Loucy (cell line): ENCODE measurements at regions not wholly inside any gene's neighbourhood (a gene's known extent, or its start where the extent isn't known, plus 50 kb on each side); places are given as distances from the start of the nearest gene placed in this dataset.

ENCODE experiments used
- H2AFZ ChIP-seq: fragments of 200-600 bp; sonication (generic); 2 replicates; pipeline ENCODE4 v1.6.0; 2016; ENCODE audit warnings: antibody characterized with exemption, mild to moderate bottlenecking, low read length, moderate library complexity
- H3F3A ChIP-seq: fragments of 200-600 bp; 2 replicates; pipeline ENCODE4 v1.6.0; 2016; ENCODE audit warnings: antibody characterized with exemption, low read depth, mild to moderate bottlenecking
- H3K27me3 ChIP-seq: fragments of 200-600 bp; sonication (generic); 2 replicates; pipeline ENCODE4 v1.6.1; 2014; ENCODE audit warnings: low read length, mild to moderate bottlenecking; ENCODE audit not compliant: insufficient read depth, poor library complexity, severe bottlenecking
- H3K36me3 ChIP-seq: fragments of 200-600 bp; sonication (generic); 2 replicates; pipeline ENCODE4 v1.6.1; 2016; ENCODE audit warnings: low read length; ENCODE audit not compliant: insufficient read depth
- H3K4me1 ChIP-seq: fragments of 200-600 bp; sonication (generic); 2 replicates; pipeline ENCODE4 v1.5.1; 2014; ENCODE audit warnings: low read length, mild to moderate bottlenecking; ENCODE audit not compliant: insufficient read depth, poor library complexity, severe bottlenecking
- H3K4me2 ChIP-seq: fragments of 200-600 bp; sonication (generic); 2 replicates; pipeline ENCODE4 v1.6.0; 2014; ENCODE audit warnings: antibody characterized with exemption, low read length, low read depth, mild to moderate bottlenecking; ENCODE audit not compliant: poor library complexity, severe bottlenecking
- H3K4me3 ChIP-seq: fragments of 200-600 bp; sonication (generic); 2 replicates; pipeline ENCODE4 v1.5.1; 2014; ENCODE audit warnings: low read length, mild to moderate bottlenecking, mixed read lengths; ENCODE audit not compliant: poor library complexity, severe bottlenecking
- H3K79me2 ChIP-seq: fragments of 200-600 bp; sonication (generic); 2 replicates; pipeline ENCODE4 v1.6.1; 2014; ENCODE audit warnings: low read length; ENCODE audit not compliant: insufficient read depth
- H3K9ac ChIP-seq: fragments of 200-600 bp; sonication (generic); 2 replicates; pipeline ENCODE4 v1.6.0; 2014; ENCODE audit warnings: mild to moderate bottlenecking, low read depth, low read length, moderate library complexity; ENCODE audit not compliant: poor library complexity, severe bottlenecking
- H3K9me2 ChIP-seq: fragments of 200-600 bp; sonication (generic); replicated peaks from 2 replicates; pipeline ENCODE4 v1.6.1; 2016; ENCODE audit warnings: low read depth, low read length, mixed read lengths
- H3K9me3 ChIP-seq: fragments of 200-600 bp; sonication (generic); 2 replicates; pipeline ENCODE4 v1.6.1; 2014; ENCODE audit warnings: mild to moderate bottlenecking, antibody characterized with exemption, low read length, low read depth; ENCODE audit not compliant: insufficient read depth
- H4K20me1 ChIP-seq: fragments of 200-600 bp; sonication (generic); 2 replicates; pipeline ENCODE4 v1.6.0; 2014; ENCODE audit warnings: antibody characterized with exemption, low read length, mild to moderate bottlenecking; ENCODE audit not compliant: insufficient read depth, poor library complexity, severe bottlenecking
- CTCF ChIP-seq: fragments of 200-600 bp; sonication (generic); conservative IDR thresholded peaks from 2 replicates; pipeline ENCODE4 v1.5.1; 2014; ENCODE audit warnings: mild to moderate bottlenecking, antibody characterized with exemption, low read length
- EZH2phosphoT487 ChIP-seq: fragments of 200-600 bp; IDR thresholded peaks from 2 replicates; pipeline ENCODE4 v1.6.1; 2018; ENCODE audit warnings: antibody characterized with exemption, mild to moderate bottlenecking, moderate library complexity, borderline replicate concordance

GRCh38 chr20:53794529-53795115 lies 201.0 kb upstream of the ZNF217 start:
- Histone ChIP-seq H3K9me3 (no peaks in the 10 kb centered on the region), H3K79me2 (no peaks in the 10 kb centered on the region), H3F3A (no peaks in the 10 kb centered on the region), H3K9ac (no peak overlapping the region), H4K20me1 (no peaks in the 10 kb centered on the region), H3K4me3 (no peak overlapping the region), H3K36me3 (no peaks in the 10 kb centered on the region), H3K4me1 (no peaks in the 10 kb centered on the region), H3K9me2 (no peaks in the 10 kb centered on the region), H3K4me2 (no peak overlapping the region), H3K27me3 (no peaks in the 10 kb centered on the region), H2AFZ (no peak overlapping the region)
- no peak for TF ChIP-seq EZH2phosphoT487
- TF ChIP-seq CTCF: no peak

- Histone ChIP-seq H3K9me3 (no peaks in the 10 kb centered on the region), H3K27me3 (no peaks in the 10 kb centered on the region), H2AFZ (no peak overlapping the region), H3K9me2 (no peaks in the 10 kb centered on the region), H3F3A (no peaks in the 10 kb centered on the region), H3K9ac (no peak overlapping the region), H3K36me3 (no peaks in the 10 kb centered on the region), H3K4me3 (no peak overlapping the region), H3K4me1 (no peaks in the 10 kb centered on the region), H3K4me2 (no peak overlapping the region), H3K79me2 (no peaks in the 10 kb centered on the region), H4K20me1 (no peaks in the 10 kb centered on the region)
- TF ChIP-seq EZH2phosphoT487: no peak
- TF ChIP-seq CTCF: no peak
These were observed 200.2 kb upstream of the ZNF217 start for GRCh38 chr20:53793783-53794383.

GRCh38 chr20:53792946-53793536 lies 199.4 kb upstream of the ZNF217 start:
- Histone ChIP-seq H3K4me3 (no peak overlapping the region), H3F3A (no peaks in the 10 kb centered on the region), H3K36me3 (no peaks in the 10 kb centered on the region), H3K79me2 (no peaks in the 10 kb centered on the region), H3K27me3 (no peaks in the 10 kb centered on the region), H3K9me3 (no peaks in the 10 kb centered on the region), H3K4me1 (no peaks in the 10 kb centered on the region), H2AFZ (peak overlapping the region; percentile 41; the same call in 1 of the 2 replicates), H3K9ac (no peak overlapping the region), H4K20me1 (no peaks in the 10 kb centered on the region), H3K9me2 (no peaks in the 10 kb centered on the region), H3K4me2 (no peak overlapping the region)
- TF ChIP-seq EZH2phosphoT487 (no peak), CTCF (no peak)
